ENCODE measurements at regions not wholly inside any gene's neighbourhood (a gene's known extent, or its start where the extent isn't known, plus 50 kb on each side); places are given as distances from the start of the nearest gene placed in this dataset.

GRCh38 chr5:9766581-9766980, 136.4 kb upstream of the TAS2R1 start:
- TF ChIP-seq CTCF (optimal IDR thresholded peaks at IDR 0.05 in 1 of 3, IDR thresholded peaks at IDR 0.05 in 1 of 3, conservative IDR thresholded peaks at IDR 0.05 in 1 of 3; ENCODE audit: extremely low read depth in 1 of 3, insufficient read depth in 2 of 3, low read length in 3 of 3) = no peak
- TF ChIP-seq EZH2 (IDR thresholded peaks at IDR 0.05; ENCODE audit: low read length) = no peak
